PC-9 (cell line): ENCODE measurements at regions not wholly inside any gene's neighbourhood (a gene's known extent, or its start where the extent isn't known, plus 50 kb on each side); places are given as distances from the start of the nearest gene placed in this dataset.

Source experiments
- BruUV-seq: library from RNA; stranded (reverse); fragments of 400-500 nt; replicated peaks from 2 replicates; lab custom pipeline; 2021; lab: Mats Ljungman, UMichigan
- CTCF ChIA-PET: fragments of 300-600 bp; sonication (Branson Sonifier 250); formaldehyde crosslinking; loops from one replicate; lab custom pipeline; 2022; ENCODE audit warnings: antibody characterized with exemption; lab: Charles Lee
- POLR2A ChIA-PET: fragments of 300-600 bp; sonication (Branson Sonifier 250); formaldehyde crosslinking; loops from one replicate; lab custom pipeline; 2022; ENCODE audit warnings: antibody characterized with exemption; ENCODE audit not compliant: unreplicated experiment; lab: Charles Lee
- DNase-seq, 2 experiments: peaks; one replicate each; pipeline versions ENCODE4 v3.0.0 to v3.0.0-alpha.2; 2015 to 2022; ENCODE audit warnings: mixed read lengths in 1 of 2
- H2AFZ ChIP-seq: fragments of 200-600 bp; sonication (generic); 2 replicates; pipeline ENCODE4 v1.8.1; 2017; ENCODE audit warnings: antibody characterized with exemption
- H3F3A ChIP-seq: fragments of 200-600 bp; sonication (generic); 2 replicates; pipeline ENCODE4 v1.8.1; 2017; ENCODE audit warnings: antibody characterized with exemption, mild to moderate bottlenecking, low read depth; ENCODE audit not compliant: insufficient read depth
- H3K27ac ChIP-seq: fragments of 200-600 bp; sonication (generic); 2 replicates; pipeline ENCODE4 v1.6.1; 2016; ENCODE audit warnings: mixed run types
- H3K27me3 ChIP-seq: fragments of 200-600 bp; sonication (generic); 2 replicates; pipeline ENCODE4 v1.6.1; 2016; ENCODE audit warnings: low read depth, mixed run types; ENCODE audit not compliant: insufficient read depth
- H3K36me3 ChIP-seq: fragments of 200-600 bp; sonication (generic); 2 replicates; pipeline ENCODE4 v1.6.1; 2016; ENCODE audit warnings: low read depth, mixed run types
- H3K4me1 ChIP-seq: fragments of 200-600 bp; sonication (generic); replicated peaks from 2 replicates; pipeline ENCODE4 v1.6.1; 2016; ENCODE audit warnings: mixed run types; ENCODE audit not compliant: insufficient read depth
- H3K4me2 ChIP-seq: fragments of 200-600 bp; sonication (generic); 2 replicates; pipeline ENCODE4 v1.6.1; 2017; ENCODE audit warnings: mixed run types
- H3K4me3 ChIP-seq: fragments of 200-600 bp; sonication (generic); 2 replicates; pipeline ENCODE4 v1.6.1; 2016; ENCODE audit warnings: mixed run types
- H3K79me2 ChIP-seq: fragments of 200-600 bp; sonication (generic); 2 replicates; pipeline ENCODE4 v1.6.1; 2017; ENCODE audit warnings: low read depth, mixed run types
- H3K9me2 ChIP-seq: fragments of 200-600 bp; sonication (generic); 2 replicates; pipeline ENCODE4 v1.8.1; 2017; ENCODE audit warnings: mild to moderate bottlenecking; ENCODE audit not compliant: insufficient read depth
- H3K9me3 ChIP-seq: fragments of 200-600 bp; sonication (generic); 2 replicates; pipeline ENCODE4 v1.8.1; 2016; ENCODE audit warnings: low read depth; ENCODE audit not compliant: insufficient read depth
- H4K20me1 ChIP-seq: fragments of 200-600 bp; sonication (generic); 2 replicates; pipeline ENCODE4 v1.8.1; 2017; ENCODE audit not compliant: insufficient read depth
- EZH2 ChIP-seq: fragments of 200-600 bp; sonication (generic); IDR thresholded peaks from 2 replicates; pipeline ENCODE4 v1.8.0; 2017; ENCODE audit warnings: antibody characterized with exemption, low read depth
- intact Hi-C: fragments of 100-400 bp; cut with micrococcal nuclease; formaldehyde crosslinking; loops from one replicate; pipeline ENCODE4 v1.10.0; 2022; ENCODE audit not compliant: unreplicated experiment
- TF ChIP-seq, protein P1 (sequence below): fragments of 200-600 bp; sonication (generic); conservative IDR thresholded peaks from 2 replicates; pipeline ENCODE4 v1.6.1; 2017; ENCODE audit warnings: mixed run types, antibody characterized with exemption, mild to moderate bottlenecking, moderate library complexity

DNA sequence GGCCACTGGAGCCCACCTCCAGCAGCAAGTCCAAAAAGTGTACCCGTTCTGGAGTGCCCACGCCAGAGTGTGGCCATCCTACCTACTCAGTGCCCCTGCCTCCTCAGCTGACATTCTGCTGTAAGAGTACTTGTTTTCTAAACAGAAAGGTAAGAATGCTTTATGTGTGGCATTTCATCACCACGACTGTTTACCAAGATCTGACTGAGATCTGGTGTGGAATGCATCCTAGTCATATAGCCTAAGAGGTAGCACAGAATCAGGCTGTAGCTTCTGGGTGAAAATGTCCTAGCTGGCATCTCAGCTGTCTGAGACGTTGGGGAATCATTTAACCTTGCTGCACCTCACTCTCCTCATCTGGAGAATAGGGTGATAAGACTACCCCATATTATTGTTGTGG lies 638.7 kb upstream of the TENM3 start:
- Histone ChIP-seq H3K9me3 (no peaks in the 10 kb centered on the region), H3K27me3 (no peaks in the 10 kb centered on the region; the same call in 1 of the 2 replicates), H3K36me3 (no peaks in the 10 kb centered on the region), H3K4me3 (no peak overlapping the region), H3K27ac (no peak overlapping the region), H3K4me2 (no peak overlapping the region), H3K79me2 (no peaks in the 10 kb centered on the region), H2AFZ (no peak overlapping the region), H4K20me1 (no peaks in the 10 kb centered on the region), H3F3A (no peaks in the 10 kb centered on the region), H3K4me1 (no peaks in the 10 kb centered on the region), H3K9me2 (no peaks in the 10 kb centered on the region)
- ChIA-PET CTCF (no interaction called here), POLR2A (no interaction called here)
- intact Hi-C loops: no loop called here
- no peak for DNase-seq
- no TSS peak for BruUV-seq
- no peak for TF ChIP-seq EZH2
- TF ChIP-seq, protein P1, sequence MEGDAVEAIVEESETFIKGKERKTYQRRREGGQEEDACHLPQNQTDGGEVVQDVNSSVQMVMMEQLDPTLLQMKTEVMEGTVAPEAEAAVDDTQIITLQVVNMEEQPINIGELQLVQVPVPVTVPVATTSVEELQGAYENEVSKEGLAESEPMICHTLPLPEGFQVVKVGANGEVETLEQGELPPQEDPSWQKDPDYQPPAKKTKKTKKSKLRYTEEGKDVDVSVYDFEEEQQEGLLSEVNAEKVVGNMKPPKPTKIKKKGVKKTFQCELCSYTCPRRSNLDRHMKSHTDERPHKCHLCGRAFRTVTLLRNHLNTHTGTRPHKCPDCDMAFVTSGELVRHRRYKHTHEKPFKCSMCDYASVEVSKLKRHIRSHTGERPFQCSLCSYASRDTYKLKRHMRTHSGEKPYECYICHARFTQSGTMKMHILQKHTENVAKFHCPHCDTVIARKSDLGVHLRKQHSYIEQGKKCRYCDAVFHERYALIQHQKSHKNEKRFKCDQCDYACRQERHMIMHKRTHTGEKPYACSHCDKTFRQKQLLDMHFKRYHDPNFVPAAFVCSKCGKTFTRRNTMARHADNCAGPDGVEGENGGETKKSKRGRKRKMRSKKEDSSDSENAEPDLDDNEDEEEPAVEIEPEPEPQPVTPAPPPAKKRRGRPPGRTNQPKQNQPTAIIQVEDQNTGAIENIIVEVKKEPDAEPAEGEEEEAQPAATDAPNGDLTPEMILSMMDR: no peak

DNA sequence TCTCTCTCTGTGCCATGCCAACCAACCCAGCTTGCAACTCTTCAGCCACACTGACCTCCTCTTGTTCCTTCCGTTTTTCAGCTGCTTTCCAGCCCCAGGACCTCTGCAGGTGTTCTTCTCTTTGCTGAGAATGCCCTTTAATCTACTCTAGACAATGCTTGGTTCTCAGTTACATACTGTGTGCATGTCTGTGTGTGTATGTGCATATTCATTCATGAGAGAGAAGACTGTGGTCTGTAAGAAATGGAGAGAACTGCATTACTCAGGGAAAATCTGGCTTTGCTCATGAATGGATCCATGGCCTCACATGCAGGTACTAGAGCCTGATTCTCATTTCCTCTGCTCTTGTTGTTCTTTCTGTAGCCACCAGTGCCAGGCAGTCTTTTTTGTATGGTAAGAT lies 636.9 kb upstream of the TENM3 start:
- H3K4me1 ChIP-seq: no peaks in the 10 kb centered on the region
- DNase-seq: no peak
- no peaks in the 10 kb centered on the region; the same call in 1 of the 2 replicates for H3K27me3 ChIP-seq
- H3K9me2 ChIP-seq: no peaks in the 10 kb centered on the region
- no peak overlapping the region for H3K27ac ChIP-seq
- no peak overlapping the region for H2AFZ ChIP-seq
- no peaks in the 10 kb centered on the region for H3F3A ChIP-seq
- POLR2A ChIA-PET: no interaction called here
- no peak overlapping the region for H3K4me2 ChIP-seq
- no TSS peak for BruUV-seq
- no peaks in the 10 kb centered on the region for H3K36me3 ChIP-seq
- no peaks in the 10 kb centered on the region for H3K9me3 ChIP-seq
- intact Hi-C loops: no loop called here
- no peaks in the 10 kb centered on the region for H3K79me2 ChIP-seq
- no peak overlapping the region for H3K4me3 ChIP-seq
- CTCF ChIA-PET: no interaction called here
- TF ChIP-seq, protein P1: no peak
- TF ChIP-seq EZH2: no peak
- no peaks in the 10 kb centered on the region for H4K20me1 ChIP-seq

DNA sequence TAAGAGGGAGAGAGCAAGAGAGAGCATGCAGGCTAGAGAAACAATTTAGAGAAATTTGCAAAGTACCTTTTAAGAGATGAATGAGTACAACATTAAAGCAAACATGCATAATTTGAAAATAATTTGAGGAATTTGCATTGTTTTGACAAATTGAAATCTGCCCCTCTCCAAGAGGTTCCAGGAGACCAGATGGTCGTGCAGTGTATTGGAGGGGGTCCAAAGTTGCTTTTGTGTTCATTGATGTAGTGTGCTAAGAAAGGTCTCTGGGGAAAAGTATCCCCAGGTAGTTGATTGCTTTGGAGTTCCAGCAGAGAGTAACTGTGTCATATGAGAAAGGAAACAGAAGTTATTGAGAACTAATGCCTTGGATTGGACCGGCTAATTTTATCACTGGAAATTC lies 635.0 kb upstream of the TENM3 start:
- Histone ChIP-seq H3K4me3 (no peak overlapping the region), H3K9me2 (no peaks in the 10 kb centered on the region), H3K4me1 (no peaks in the 10 kb centered on the region), H2AFZ (no peak overlapping the region), H3K36me3 (no peaks in the 10 kb centered on the region), H3F3A (no peaks in the 10 kb centered on the region), H3K4me2 (no peak overlapping the region), H3K27me3 (no peaks in the 10 kb centered on the region; the same call in 1 of the 2 replicates), H3K27ac (no peak overlapping the region), H4K20me1 (no peaks in the 10 kb centered on the region), H3K79me2 (no peaks in the 10 kb centered on the region), H3K9me3 (no peaks in the 10 kb centered on the region)
- no TSS peak for BruUV-seq
- intact Hi-C loops: no loop called here
- DNase-seq: no peak
- ChIA-PET POLR2A (no interaction called here), CTCF (no interaction called here)
- TF ChIP-seq EZH2: no peak
- TF ChIP-seq, protein P1: no peak
